ENCODE measurements at regions not wholly inside any gene's neighbourhood (a gene's known extent, or its start where the extent isn't known, plus 50 kb on each side); places are given as distances from the start of the nearest gene placed in this dataset.

- TF ChIP-seq CTCF (IDR thresholded peaks at IDR 0.05; ENCODE audit: low read depth, low read length, missing input control) (no peak), JUND (IDR thresholded peaks at IDR 0.05) (no peak), RAD21 (IDR thresholded peaks at IDR 0.05) (no peak), ZBTB33 (IDR thresholded peaks at IDR 0.05) (no peak), MAX (IDR thresholded peaks at IDR 0.05) (no peak), ATF3 (IDR thresholded peaks at IDR 0.05) (no peak), EGR1 (IDR thresholded peaks at IDR 0.05; ENCODE audit: low read depth in 2 of 2) (no peak), TAF1 (conservative IDR thresholded peaks at IDR 0.05) (no peak), YY1 (IDR thresholded peaks at IDR 0.05) (no peak), GABPA (IDR thresholded peaks at IDR 0.05 in 1 of 2, conservative IDR thresholded peaks at IDR 0.05 in 1 of 2) (no peak), SP1 (IDR thresholded peaks at IDR 0.05) (no peak)
Observed at GRCh38 chr2:207257251-207258250, 91.8 kb upstream of the KLF7 start.

Measured in liver (tissue), 3 donors.